ENCODE measurements at regions not wholly inside any gene's neighbourhood (a gene's known extent, or its start where the extent isn't known, plus 50 kb on each side); places are given as distances from the start of the nearest gene placed in this dataset.
"Not testable (repeated sequence)": the region's sequence is repeated elsewhere in the genome, so short reads cannot be mapped to it uniquely, and the experiment has no call there.

DNA sequence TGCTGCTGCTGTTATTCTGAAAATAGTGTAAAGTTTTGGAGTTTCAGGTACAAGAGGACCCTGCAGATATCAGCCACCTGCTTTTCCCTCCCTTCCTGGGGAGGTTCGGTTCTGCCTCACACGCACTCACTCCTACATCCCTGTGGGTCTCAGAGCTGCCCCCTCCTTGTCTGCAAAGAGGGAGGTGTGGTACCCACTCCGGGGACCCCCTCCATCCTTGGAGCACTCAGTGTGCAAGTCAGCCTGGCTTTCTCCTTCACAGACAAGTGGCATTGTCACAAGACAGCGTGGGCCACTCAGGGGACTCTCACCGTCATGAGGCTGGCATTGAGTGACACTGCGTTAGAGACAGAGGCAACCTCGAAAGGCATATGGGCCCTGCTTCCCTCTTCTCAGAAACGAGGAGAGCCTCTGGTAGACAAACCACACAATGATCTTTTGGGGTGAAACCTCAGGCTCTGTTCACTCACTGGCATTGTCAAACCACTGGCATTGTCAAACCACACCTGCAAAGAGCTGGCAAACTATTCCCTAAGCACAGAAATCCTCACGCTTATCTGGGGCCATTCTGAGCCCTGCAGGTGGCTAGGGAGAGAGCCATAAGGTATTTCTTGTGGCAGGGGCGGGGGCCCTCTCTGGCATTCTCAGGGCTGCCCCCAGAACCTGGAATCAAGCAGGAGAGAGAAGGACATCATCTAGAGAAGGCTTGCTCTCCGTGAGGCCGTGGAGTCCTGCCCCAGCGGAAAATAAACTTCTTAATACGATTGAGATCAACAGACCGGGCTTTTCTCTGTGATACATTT is 285.0 kb downstream of the SHOX start:
- no peak overlapping the region for H3K4me3 ChIP-seq (ENCODE audit: low read depth, low read length)
- no peaks in the 10 kb centered on the region for H3K36me3 ChIP-seq
- H3K4me1 ChIP-seq = no peaks in the 10 kb centered on the region
- DNase-seq = no peak
- H3K9me3 ChIP-seq = no peaks in the 10 kb centered on the region
- TF ChIP-seq, protein P1, sequence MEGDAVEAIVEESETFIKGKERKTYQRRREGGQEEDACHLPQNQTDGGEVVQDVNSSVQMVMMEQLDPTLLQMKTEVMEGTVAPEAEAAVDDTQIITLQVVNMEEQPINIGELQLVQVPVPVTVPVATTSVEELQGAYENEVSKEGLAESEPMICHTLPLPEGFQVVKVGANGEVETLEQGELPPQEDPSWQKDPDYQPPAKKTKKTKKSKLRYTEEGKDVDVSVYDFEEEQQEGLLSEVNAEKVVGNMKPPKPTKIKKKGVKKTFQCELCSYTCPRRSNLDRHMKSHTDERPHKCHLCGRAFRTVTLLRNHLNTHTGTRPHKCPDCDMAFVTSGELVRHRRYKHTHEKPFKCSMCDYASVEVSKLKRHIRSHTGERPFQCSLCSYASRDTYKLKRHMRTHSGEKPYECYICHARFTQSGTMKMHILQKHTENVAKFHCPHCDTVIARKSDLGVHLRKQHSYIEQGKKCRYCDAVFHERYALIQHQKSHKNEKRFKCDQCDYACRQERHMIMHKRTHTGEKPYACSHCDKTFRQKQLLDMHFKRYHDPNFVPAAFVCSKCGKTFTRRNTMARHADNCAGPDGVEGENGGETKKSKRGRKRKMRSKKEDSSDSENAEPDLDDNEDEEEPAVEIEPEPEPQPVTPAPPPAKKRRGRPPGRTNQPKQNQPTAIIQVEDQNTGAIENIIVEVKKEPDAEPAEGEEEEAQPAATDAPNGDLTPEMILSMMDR (IDR thresholded peaks at IDR 0.05; ENCODE audit: low read depth, low read length) = no peak
- H3K27me3 ChIP-seq = no peaks in the 10 kb centered on the region

DNA sequence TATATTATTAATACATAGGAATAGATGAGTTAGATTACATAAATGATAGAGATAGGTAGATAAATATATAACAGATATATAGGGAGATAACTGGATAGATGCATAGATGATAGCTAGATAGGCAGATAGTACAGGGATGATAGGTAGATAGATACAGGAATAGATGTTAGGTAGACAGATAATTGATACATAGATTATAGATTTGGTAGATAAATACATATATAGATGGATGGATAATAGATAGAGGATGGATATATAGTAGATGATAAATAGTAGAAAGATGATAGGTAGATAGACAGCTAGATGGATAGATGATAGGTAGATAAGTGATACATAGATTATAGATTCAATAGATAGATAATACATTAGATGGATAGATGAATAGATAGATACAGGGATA is 283.6 kb downstream of the SHOX start:
- TF ChIP-seq, protein P1 (IDR thresholded peaks at IDR 0.05; ENCODE audit: low read depth, low read length) = no peak
- no peak for DNase-seq
- H3K36me3 ChIP-seq = no peaks in the 10 kb centered on the region
- H3K27me3 ChIP-seq = no peaks in the 10 kb centered on the region
- no peaks in the 10 kb centered on the region for H3K4me1 ChIP-seq
- no peaks in the 10 kb centered on the region for H3K9me3 ChIP-seq
- no peak overlapping the region for H3K4me3 ChIP-seq (ENCODE audit: low read depth, low read length)

GRCh38 chrX:912677-913076 is 282.1 kb downstream of the SHOX start:
- DNase-seq = no peak
- no peak overlapping the region for H3K4me3 ChIP-seq (ENCODE audit: low read depth, low read length)
- no peaks in the 10 kb centered on the region for H3K9me3 ChIP-seq
- H3K27me3 ChIP-seq = no peaks in the 10 kb centered on the region
- H3K36me3 ChIP-seq = no peaks in the 10 kb centered on the region
- TF ChIP-seq, protein P1 (IDR thresholded peaks at IDR 0.05; ENCODE audit: low read depth, low read length) = no peak
- H3K4me1 ChIP-seq = no peaks in the 10 kb centered on the region

DNA sequence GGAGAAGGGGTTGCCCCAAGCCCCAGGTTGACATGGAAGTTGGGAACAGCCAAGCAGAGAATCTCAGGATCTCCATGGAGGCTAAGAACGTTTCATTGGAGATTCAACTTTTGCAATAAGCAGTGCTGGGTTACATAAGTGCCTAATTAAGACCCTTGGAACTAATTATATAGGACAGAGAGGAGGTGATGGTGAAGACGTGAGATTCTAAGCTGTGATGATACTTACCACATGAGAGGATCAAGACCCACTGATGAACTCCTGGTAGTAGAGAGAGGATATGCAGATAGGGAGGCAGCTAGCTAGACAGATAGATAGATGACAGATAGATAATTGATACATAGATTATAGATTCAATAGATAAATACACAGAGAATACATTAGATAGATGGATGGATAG is 278.5 kb downstream of the SHOX start:
- not testable (repeated sequence) for H3K36me3 ChIP-seq; DNase-seq; H3K4me1 ChIP-seq; H3K9me3 ChIP-seq; H3K4me3 ChIP-seq (ENCODE audit: low read depth, low read length); H3K27me3 ChIP-seq

DNA sequence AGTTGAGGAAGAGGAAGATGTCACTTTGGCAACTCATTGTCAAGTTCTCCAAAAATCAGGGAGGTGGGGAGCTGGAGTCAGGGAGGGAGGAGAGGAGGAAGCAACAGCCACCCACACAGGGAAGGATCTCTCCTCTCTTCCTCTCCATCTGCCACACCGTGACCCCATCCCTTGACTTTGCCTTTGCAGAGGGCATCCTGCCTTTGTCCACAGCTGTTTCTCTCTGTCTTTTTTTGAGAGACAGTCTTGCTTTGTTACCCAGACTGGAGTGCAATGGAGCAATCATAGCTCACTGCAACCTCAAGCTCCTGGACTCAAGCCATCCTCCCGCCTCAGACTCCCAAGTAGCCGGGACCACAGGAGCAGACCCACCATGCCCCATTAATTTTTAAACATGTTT is 276.0 kb downstream of the SHOX start:
- no peaks in the 10 kb centered on the region for H3K9me3 ChIP-seq
- H3K4me3 ChIP-seq (ENCODE audit: low read depth, low read length) = no peak overlapping the region
- TF ChIP-seq, protein P1 (IDR thresholded peaks at IDR 0.05; ENCODE audit: low read depth, low read length) = no peak
- no peaks in the 10 kb centered on the region for H3K27me3 ChIP-seq
- H3K36me3 ChIP-seq = no peaks in the 10 kb centered on the region
- no peak for DNase-seq
- no peaks in the 10 kb centered on the region for H3K4me1 ChIP-seq

- DNase-seq = no peak
- H3K36me3 ChIP-seq = no peaks in the 10 kb centered on the region
Measured at GRCh38 chrX:905848-906566, 275.4 kb downstream of the SHOX start.

More at GRCh38 chrX:905848-906566, 275.4 kb downstream of the SHOX start:
- no peaks in the 10 kb centered on the region for H3K4me1 ChIP-seq
- H3K27me3 ChIP-seq = no peaks in the 10 kb centered on the region
- no peaks in the 10 kb centered on the region for H3K9me3 ChIP-seq
- H3K4me3 ChIP-seq (ENCODE audit: low read depth, low read length) = no peak overlapping the region
- TF ChIP-seq, protein P1 (IDR thresholded peaks at IDR 0.05; ENCODE audit: low read depth, low read length) = no peak

Data from BE2C (cell line).